WTC11 (cell line): ENCODE measurements at regions not wholly inside any gene's neighbourhood (a gene's known extent, or its start where the extent isn't known, plus 50 kb on each side); places are given as distances from the start of the nearest gene placed in this dataset.

Experiments
- CTCF ChIP-seq: fragments of 200-600 bp; IDR thresholded peaks from 2 replicates; pipeline ENCODE4 v1.8.0; 2022; ENCODE audit warnings: antibody characterized with exemption
- E2F1 ChIP-seq: sonication (generic); formaldehyde crosslinking; IDR thresholded peaks from 2 replicates; pipeline ENCODE4 v1.8.0; 2022; ENCODE audit warnings: mild to moderate bottlenecking, missing genetic modification reagents
- ESRRA ChIP-seq: sonication (generic); formaldehyde crosslinking; IDR thresholded peaks from 2 replicates; pipeline ENCODE4 v1.8.1; 2022; ENCODE audit warnings: mild to moderate bottlenecking, missing genetic modification reagents, borderline replicate concordance
- MYBL2 ChIP-seq: sonication (generic); formaldehyde crosslinking; IDR thresholded peaks from 2 replicates; pipeline ENCODE4 v1.8.1; 2023; ENCODE audit warnings: mild to moderate bottlenecking, moderate library complexity, missing genetic modification reagents
- NR3C1 ChIP-seq: sonication (generic); formaldehyde crosslinking; conservative IDR thresholded peaks from 2 replicates; pipeline ENCODE4 v1.8.1; 2023; ENCODE audit warnings: low read depth, mild to moderate bottlenecking, missing genetic modification reagents
- PREB ChIP-seq: sonication (generic); formaldehyde crosslinking; IDR thresholded peaks from 2 replicates; pipeline ENCODE4 v1.8.1; 2022; ENCODE audit warnings: mild to moderate bottlenecking, missing genetic modification reagents, moderate library complexity, borderline replicate concordance
- SP1 ChIP-seq: sonication (generic); formaldehyde crosslinking; conservative IDR thresholded peaks from 2 replicates; pipeline ENCODE4 v1.8.1; 2022; ENCODE audit warnings: missing genetic modification reagents
- ZNF263 ChIP-seq: sonication (generic); formaldehyde crosslinking; IDR thresholded peaks from 2 replicates; pipeline ENCODE4 v1.8.1; 2022; ENCODE audit warnings: low read depth, mild to moderate bottlenecking, moderate library complexity, missing genetic modification reagents
- ZNF512 ChIP-seq: sonication (generic); formaldehyde crosslinking; IDR thresholded peaks from 2 replicates; pipeline ENCODE4 v1.8.1; 2022; ENCODE audit warnings: missing genetic modification reagents, borderline replicate concordance

GRCh38 chr11:96578379-96578778, 188.6 kb downstream of the JRKL start:
- no peak for TF ChIP-seq E2F1 (CRISPR knock-in tag)
- no peak for TF ChIP-seq NR3C1 (CRISPR knock-in tag)
- no peak for TF ChIP-seq CTCF
- no peak for TF ChIP-seq ZNF512
- TF ChIP-seq SP1, result no peak
- no peak for TF ChIP-seq ESRRA (CRISPR knock-in tag)
- no peak for TF ChIP-seq MYBL2
- no peak for TF ChIP-seq PREB (CRISPR knock-in tag)
- TF ChIP-seq ZNF263 (CRISPR knock-in tag), result no peak
